ENCODE measurements at regions not wholly inside any gene's neighbourhood (a gene's known extent, or its start where the extent isn't known, plus 50 kb on each side); places are given as distances from the start of the nearest gene placed in this dataset.
"Not testable (repeated sequence)": the region's sequence is repeated elsewhere in the genome, so short reads cannot be mapped to it uniquely, and the experiment has no call there.

- DNase-seq (ENCODE audit: low spot score) = no peak
These were observed 501.5 kb upstream of the SLC8A1 start for GRCh38 chr2:40953341-40953740.

- no peak for DNase-seq (ENCODE audit: low spot score)
These were observed 503.2 kb upstream of the SLC8A1 start for GRCh38 chr2:40955042-40955441.

GRCh38 chr2:40955635-40956034, 503.7 kb upstream of the SLC8A1 start:
- no peak for DNase-seq (ENCODE audit: low spot score)

GRCh38 chr2:40957508-40957907, 505.6 kb upstream of the SLC8A1 start:
- no peak for DNase-seq (ENCODE audit: low spot score)

GRCh38 chr2:40962026-40962425, 510.1 kb upstream of the SLC8A1 start:
- no peak for DNase-seq (ENCODE audit: low spot score)

- no peak for DNase-seq (ENCODE audit: low spot score)
These were observed 512.8 kb upstream of the SLC8A1 start for GRCh38 chr2:40964509-40965250.

- DNase-seq (ENCODE audit: low spot score) = no peak
These were observed 515.6 kb upstream of the SLC8A1 start for GRCh38 chr2:40967451-40967850.

- DNase-seq (ENCODE audit: low spot score) = no peak
These were observed 523.3 kb upstream of the SLC8A1 start for GRCh38 chr2:40975151-40975550.

- no peak for DNase-seq (ENCODE audit: low spot score)
These were observed 545.5 kb upstream of the SLC8A1 start for GRCh38 chr2:40997362-40997761.

GRCh38 chr2:41000374-41000773, 548.5 kb upstream of the SLC8A1 start:
- DNase-seq (ENCODE audit: low spot score) = no peak

- DNase-seq (ENCODE audit: low spot score) = no peak
These were observed 549.0 kb upstream of the SLC8A1 start for GRCh38 chr2:41000906-41001305.

GRCh38 chr2:41004700-41005099, 552.8 kb upstream of the SLC8A1 start:
- no peak for DNase-seq (ENCODE audit: low spot score)

GRCh38 chr2:41020358-41020757, 568.5 kb upstream of the SLC8A1 start:
- DNase-seq (ENCODE audit: low spot score) = no peak

- no peak for DNase-seq (ENCODE audit: low spot score)
These were observed 572.9 kb upstream of the SLC8A1 start for GRCh38 chr2:41024816-41025215.

GRCh38 chr2:41026613-41027012, 574.7 kb upstream of the SLC8A1 start:
- DNase-seq (ENCODE audit: low spot score) = no peak

GRCh38 chr2:41027095-41027494, 575.2 kb upstream of the SLC8A1 start:
- DNase-seq (ENCODE audit: low spot score) = no peak

- no peak for DNase-seq (ENCODE audit: low spot score)
These were observed 579.4 kb upstream of the SLC8A1 start for GRCh38 chr2:41031282-41031681.

GRCh38 chr2:41032715-41033114, 580.8 kb upstream of the SLC8A1 start:
- no peak for DNase-seq (ENCODE audit: low spot score)

- no peak for DNase-seq (ENCODE audit: low spot score)
These were observed 581.2 kb upstream of the SLC8A1 start for GRCh38 chr2:41033127-41033526.

GRCh38 chr2:41038408-41038807, 586.5 kb upstream of the SLC8A1 start:
- no peak for DNase-seq (ENCODE audit: low spot score)

- DNase-seq (ENCODE audit: low spot score) = not testable (repeated sequence)
These were observed 587.9 kb upstream of the SLC8A1 start for GRCh38 chr2:41039750-41040149.

GRCh38 chr2:41040782-41041520, 589.1 kb upstream of the SLC8A1 start:
- DNase-seq (ENCODE audit: low spot score) = no peak

- no peak for DNase-seq (ENCODE audit: low spot score)
These were observed 590.5 kb upstream of the SLC8A1 start for GRCh38 chr2:41042343-41042742.

GRCh38 chr2:41061356-41061755, 609.5 kb upstream of the SLC8A1 start:
- DNase-seq (ENCODE audit: low spot score) = no peak
